ENCODE measurements at regions not wholly inside any gene's neighbourhood (a gene's known extent, or its start where the extent isn't known, plus 50 kb on each side); places are given as distances from the start of the nearest gene placed in this dataset.

- H3K27ac Mint-ChIP-seq: no peak overlapping the region
- intact Hi-C loops (cut with micrococcal nuclease): no loop called here
- no peak overlapping the region for H3K9ac ChIP-seq (ENCODE audit: insufficient read depth, low read length, poor library complexity, severe bottlenecking)
Measured at GRCh38 chr12:94717656-94718055, 67.3 kb upstream of the TMCC3 start.

GRCh38 chr12:94717108-94717507, 66.8 kb upstream of the TMCC3 start:
- H3K27me3 ChIP-seq (ENCODE audit: control insufficient read depth in 2 of 2, insufficient read depth in 2 of 2, low read length in 2 of 2): no peaks in the 10 kb centered on the region
- no peaks in the 10 kb centered on the region for H3K79me2 ChIP-seq (ENCODE audit: insufficient read depth, low read length)
- H4K20me1 ChIP-seq (ENCODE audit: insufficient read depth, low read length): no peaks in the 10 kb centered on the region
- intact Hi-C loops (cut with micrococcal nuclease): no loop called here
- Mint-ChIP-seq H3K27ac (no peak overlapping the region), H3K27me3 (ENCODE audit: low read depth in 3 of 3) (peaks cover 4 to 10% (median 10%) of the 10 kb centered on the region in 3 donors), H3K4me1 (peaks cover 10% of the 10 kb centered on the region), H3K36me3 (no peaks in the 10 kb centered on the region), H3K9me3 (peaks cover 0 to 3% (median 0%) of the 10 kb centered on the region in 7 donors), H3K4me3 (peak overlapping the region in 1 of 2 donors; percentile 30)
- WGBS (ENCODE audit: insufficient coverage): 94% methylated on average over 7 of the region's 8 CpGs
- no peaks in the 10 kb centered on the region for H3K36me3 ChIP-seq (replicated peaks in 1 of 2; ENCODE audit: control insufficient read depth in 1 of 2, insufficient read depth in 2 of 2, low read length in 2 of 2)
- no peak overlapping the region for H3K4me2 ChIP-seq (replicated peaks; ENCODE audit: extremely low read depth, low read length, poor library complexity, severe bottlenecking)
- peaks cover 7 to 9% of the 10 kb centered on the region in 2 donors for H3K4me1 ChIP-seq (ENCODE audit: control insufficient read depth in 1 of 2, insufficient read depth in 2 of 2, low read length in 2 of 2)
- no peak overlapping the region for H3K4me3 ChIP-seq (replicated peaks in 1 of 3; ENCODE audit: low read depth in 2 of 3, low read length in 3 of 3)
- TF ChIP-seq, protein P1, sequence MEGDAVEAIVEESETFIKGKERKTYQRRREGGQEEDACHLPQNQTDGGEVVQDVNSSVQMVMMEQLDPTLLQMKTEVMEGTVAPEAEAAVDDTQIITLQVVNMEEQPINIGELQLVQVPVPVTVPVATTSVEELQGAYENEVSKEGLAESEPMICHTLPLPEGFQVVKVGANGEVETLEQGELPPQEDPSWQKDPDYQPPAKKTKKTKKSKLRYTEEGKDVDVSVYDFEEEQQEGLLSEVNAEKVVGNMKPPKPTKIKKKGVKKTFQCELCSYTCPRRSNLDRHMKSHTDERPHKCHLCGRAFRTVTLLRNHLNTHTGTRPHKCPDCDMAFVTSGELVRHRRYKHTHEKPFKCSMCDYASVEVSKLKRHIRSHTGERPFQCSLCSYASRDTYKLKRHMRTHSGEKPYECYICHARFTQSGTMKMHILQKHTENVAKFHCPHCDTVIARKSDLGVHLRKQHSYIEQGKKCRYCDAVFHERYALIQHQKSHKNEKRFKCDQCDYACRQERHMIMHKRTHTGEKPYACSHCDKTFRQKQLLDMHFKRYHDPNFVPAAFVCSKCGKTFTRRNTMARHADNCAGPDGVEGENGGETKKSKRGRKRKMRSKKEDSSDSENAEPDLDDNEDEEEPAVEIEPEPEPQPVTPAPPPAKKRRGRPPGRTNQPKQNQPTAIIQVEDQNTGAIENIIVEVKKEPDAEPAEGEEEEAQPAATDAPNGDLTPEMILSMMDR (IDR thresholded peaks at IDR 0.05): no peak
- no peak overlapping the region for H3K9ac ChIP-seq (ENCODE audit: insufficient read depth, low read length, poor library complexity, severe bottlenecking)
- no peak overlapping the region for H2AFZ ChIP-seq (ENCODE audit: insufficient read depth, low read depth, low read length, poor library complexity, severe bottlenecking)
- H3K9me3 ChIP-seq (replicated peaks in 1 of 2; ENCODE audit: control insufficient read depth in 1 of 2, insufficient read depth in 1 of 2, low read length in 2 of 2): no peaks in the 10 kb centered on the region
- DNase-seq: no peak
- no peak overlapping the region for H3K27ac ChIP-seq (ENCODE audit: low read depth in 1 of 2, low read length in 2 of 2)

More at GRCh38 chr12:94717656-94718055, 67.3 kb upstream of the TMCC3 start:
- H3K79me2 ChIP-seq (ENCODE audit: insufficient read depth, low read length): no peaks in the 10 kb centered on the region
- no peak overlapping the region for H2AFZ ChIP-seq (ENCODE audit: insufficient read depth, low read depth, low read length, poor library complexity, severe bottlenecking)
- H3K9me3 ChIP-seq (replicated peaks in 1 of 2; ENCODE audit: control insufficient read depth in 1 of 2, insufficient read depth in 1 of 2, low read length in 2 of 2): no peaks in the 10 kb centered on the region
- DNase-seq: no peak
- H3K27me3 Mint-ChIP-seq (ENCODE audit: low read depth in 3 of 3): peaks cover 5 to 12% (median 10%) of the 10 kb centered on the region in 3 donors
- TF ChIP-seq, protein P1 (IDR thresholded peaks at IDR 0.05): no peak
- peaks cover 0 to 3% (median 0%) of the 10 kb centered on the region in 7 donors for H3K9me3 Mint-ChIP-seq
- H3K4me2 ChIP-seq (replicated peaks; ENCODE audit: extremely low read depth, low read length, poor library complexity, severe bottlenecking): no peak overlapping the region
- H3K4me1 ChIP-seq (ENCODE audit: control insufficient read depth in 1 of 2, insufficient read depth in 2 of 2, low read length in 2 of 2): peaks cover 7 to 9% of the 10 kb centered on the region in 2 donors
- no peaks in the 10 kb centered on the region for H4K20me1 ChIP-seq (ENCODE audit: insufficient read depth, low read length)
- H3K27ac ChIP-seq (ENCODE audit: low read depth in 1 of 2, low read length in 2 of 2): no peak overlapping the region
- H3K4me3 Mint-ChIP-seq: no peak overlapping the region
- peaks cover 10% of the 10 kb centered on the region for H3K4me1 Mint-ChIP-seq
- WGBS (ENCODE audit: insufficient coverage): no CpG with 5 or more reads among the region's 1 CpG
- no peaks in the 10 kb centered on the region for H3K27me3 ChIP-seq (ENCODE audit: control insufficient read depth in 2 of 2, insufficient read depth in 2 of 2, low read length in 2 of 2)
- H3K4me3 ChIP-seq (replicated peaks in 1 of 3; ENCODE audit: low read depth in 2 of 3, low read length in 3 of 3): no peak overlapping the region
- H3K36me3 ChIP-seq (replicated peaks in 1 of 2; ENCODE audit: control insufficient read depth in 1 of 2, insufficient read depth in 2 of 2, low read length in 2 of 2): no peaks in the 10 kb centered on the region
- H3K36me3 Mint-ChIP-seq: no peaks in the 10 kb centered on the region

All from CD14-positive monocyte (primary cell).